Upper lobe of left lung (tissue), 4 donors: ENCODE measurements at regions not wholly inside any gene's neighbourhood (a gene's known extent, or its start where the extent isn't known, plus 50 kb on each side); places are given as distances from the start of the nearest gene placed in this dataset.

ENCODE experiments used
- EP300 ChIP-seq, 4 donors: sonication (generic); formaldehyde crosslinking; IDR thresholded peaks; one replicate each; pipeline ENCODE4 v1.5.1; 2017; ENCODE audit warnings: antibody characterized with exemption in 4 of 4, control low read depth in 2 of 4
- POLR2AphosphoS5 ChIP-seq, 2 donors: sonication (generic); formaldehyde crosslinking; IDR thresholded peaks; one replicate each; pipeline ENCODE4 v1.5.1; 2017; ENCODE audit warnings: antibody characterized with exemption in 2 of 2
- TF ChIP-seq, protein P1 (sequence below), 6 experiments: fragments of 450-650 bp in 4 of 6; fragments of 200-600 bp in 2 of 6; sonication (generic) in 2 of 6; IDR thresholded peaks; one replicate each; pipeline ENCODE4 v1.5.1; 2016 to 2019; ENCODE audit warnings: antibody characterized with exemption in 6 of 6

DNA sequence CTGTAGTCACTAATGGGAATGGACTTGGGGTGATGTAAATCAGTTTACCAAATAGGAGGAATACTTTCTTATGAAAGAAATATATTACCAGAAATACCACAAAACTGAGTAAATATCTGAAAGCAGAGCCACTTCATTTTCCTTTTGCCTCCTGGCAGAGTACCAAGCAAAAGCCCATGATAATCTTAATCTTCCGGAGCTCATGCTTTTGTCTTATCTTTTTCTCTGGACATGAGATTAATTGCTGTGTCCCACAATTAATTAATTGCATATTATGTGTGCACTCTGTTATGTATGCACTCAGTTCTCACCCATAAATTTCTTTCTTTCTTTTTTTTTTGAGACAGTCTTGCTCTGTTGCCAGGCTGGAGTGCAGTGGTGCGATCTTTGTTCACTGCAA lies 94.1 kb upstream of the PDE4B start:
- TF ChIP-seq, protein P1, sequence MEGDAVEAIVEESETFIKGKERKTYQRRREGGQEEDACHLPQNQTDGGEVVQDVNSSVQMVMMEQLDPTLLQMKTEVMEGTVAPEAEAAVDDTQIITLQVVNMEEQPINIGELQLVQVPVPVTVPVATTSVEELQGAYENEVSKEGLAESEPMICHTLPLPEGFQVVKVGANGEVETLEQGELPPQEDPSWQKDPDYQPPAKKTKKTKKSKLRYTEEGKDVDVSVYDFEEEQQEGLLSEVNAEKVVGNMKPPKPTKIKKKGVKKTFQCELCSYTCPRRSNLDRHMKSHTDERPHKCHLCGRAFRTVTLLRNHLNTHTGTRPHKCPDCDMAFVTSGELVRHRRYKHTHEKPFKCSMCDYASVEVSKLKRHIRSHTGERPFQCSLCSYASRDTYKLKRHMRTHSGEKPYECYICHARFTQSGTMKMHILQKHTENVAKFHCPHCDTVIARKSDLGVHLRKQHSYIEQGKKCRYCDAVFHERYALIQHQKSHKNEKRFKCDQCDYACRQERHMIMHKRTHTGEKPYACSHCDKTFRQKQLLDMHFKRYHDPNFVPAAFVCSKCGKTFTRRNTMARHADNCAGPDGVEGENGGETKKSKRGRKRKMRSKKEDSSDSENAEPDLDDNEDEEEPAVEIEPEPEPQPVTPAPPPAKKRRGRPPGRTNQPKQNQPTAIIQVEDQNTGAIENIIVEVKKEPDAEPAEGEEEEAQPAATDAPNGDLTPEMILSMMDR (IDR thresholded peaks at IDR 0.05), result no peak
- TF ChIP-seq EP300 (IDR thresholded peaks at IDR 0.05) (no peak), POLR2AphosphoS5 (IDR thresholded peaks at IDR 0.05) (no peak)
